Astrocyte (in vitro differentiated cells and primary cell): ENCODE measurements at regions not wholly inside any gene's neighbourhood (a gene's known extent, or its start where the extent isn't known, plus 50 kb on each side); places are given as distances from the start of the nearest gene placed in this dataset.

Source experiments
- EZH2 ChIP-seq: IDR thresholded peaks from 2 replicates; pipeline ENCODE4 v1.6.1; 2012; ENCODE audit warnings: mild to moderate bottlenecking, low read length, inconsistent platforms; ENCODE audit not compliant: insufficient read depth
- TF ChIP-seq, protein P1 (sequence below): IDR thresholded peaks from 2 replicates; pipeline ENCODE4 v1.5.1; 2011; ENCODE audit warnings: low read depth, mild to moderate bottlenecking, inconsistent platforms, low read length, moderate library complexity; ENCODE audit not compliant: insufficient read depth

DNA sequence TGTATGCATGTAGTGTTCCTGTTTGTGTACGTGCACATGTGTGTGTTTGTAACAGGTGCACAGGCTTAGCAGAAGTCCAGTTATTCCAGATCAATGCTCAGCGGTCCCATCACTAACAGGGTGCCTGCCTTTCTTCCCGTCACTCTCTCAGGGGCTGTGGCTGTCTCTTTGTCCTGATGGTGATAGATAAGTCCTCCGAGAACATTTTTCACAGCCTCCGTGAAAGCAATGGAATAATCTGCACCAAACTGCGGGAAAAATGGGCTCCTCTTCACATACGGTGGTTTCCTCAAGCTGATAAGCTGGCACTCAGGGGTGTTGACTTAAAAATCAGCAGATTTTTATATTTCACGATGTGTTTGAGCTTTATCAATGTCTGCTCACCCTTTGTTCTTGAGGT, 342.3 kb downstream of the TMEM114 start:
- TF ChIP-seq, protein P1, sequence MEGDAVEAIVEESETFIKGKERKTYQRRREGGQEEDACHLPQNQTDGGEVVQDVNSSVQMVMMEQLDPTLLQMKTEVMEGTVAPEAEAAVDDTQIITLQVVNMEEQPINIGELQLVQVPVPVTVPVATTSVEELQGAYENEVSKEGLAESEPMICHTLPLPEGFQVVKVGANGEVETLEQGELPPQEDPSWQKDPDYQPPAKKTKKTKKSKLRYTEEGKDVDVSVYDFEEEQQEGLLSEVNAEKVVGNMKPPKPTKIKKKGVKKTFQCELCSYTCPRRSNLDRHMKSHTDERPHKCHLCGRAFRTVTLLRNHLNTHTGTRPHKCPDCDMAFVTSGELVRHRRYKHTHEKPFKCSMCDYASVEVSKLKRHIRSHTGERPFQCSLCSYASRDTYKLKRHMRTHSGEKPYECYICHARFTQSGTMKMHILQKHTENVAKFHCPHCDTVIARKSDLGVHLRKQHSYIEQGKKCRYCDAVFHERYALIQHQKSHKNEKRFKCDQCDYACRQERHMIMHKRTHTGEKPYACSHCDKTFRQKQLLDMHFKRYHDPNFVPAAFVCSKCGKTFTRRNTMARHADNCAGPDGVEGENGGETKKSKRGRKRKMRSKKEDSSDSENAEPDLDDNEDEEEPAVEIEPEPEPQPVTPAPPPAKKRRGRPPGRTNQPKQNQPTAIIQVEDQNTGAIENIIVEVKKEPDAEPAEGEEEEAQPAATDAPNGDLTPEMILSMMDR, result no peak
- no peak for TF ChIP-seq EZH2
